Glomerular visceral epithelial cell (primary cell): ENCODE measurements at regions not wholly inside any gene's neighbourhood (a gene's known extent, or its start where the extent isn't known, plus 50 kb on each side); places are given as distances from the start of the nearest gene placed in this dataset.
"Not testable (repeated sequence)": the region's sequence is repeated elsewhere in the genome, so short reads cannot be mapped to it uniquely, and the experiment has no call there.

Experiments used
- DNase-seq: peaks from one replicate; pipeline ENCODE4 v3.0.0-alpha.2; 2016; ENCODE audit errors: extremely low spot score

- no peak for DNase-seq
These were observed 296.3 kb downstream of the PCDH7 start for GRCh38 chr4:31016322-31017061.

GRCh38 chr4:31020363-31020762 is 300.2 kb downstream of the PCDH7 start:
- DNase-seq, result no peak

- no peak for DNase-seq
These were observed 300.8 kb downstream of the PCDH7 start for GRCh38 chr4:31021008-31021407.

- no peak for DNase-seq
These were observed 302.5 kb downstream of the PCDH7 start for GRCh38 chr4:31022702-31023101.

- no peak for DNase-seq
These were observed 302.9 kb downstream of the PCDH7 start for GRCh38 chr4:31023109-31023508.

GRCh38 chr4:31023742-31024141 is 303.6 kb downstream of the PCDH7 start:
- DNase-seq, result no peak

- DNase-seq, result not testable (repeated sequence)
These were observed 304.6 kb downstream of the PCDH7 start for GRCh38 chr4:31024781-31025180.

- DNase-seq, result no peak
These were observed 306.1 kb downstream of the PCDH7 start for GRCh38 chr4:31026256-31026655.

GRCh38 chr4:31034550-31034949 is 314.4 kb downstream of the PCDH7 start:
- DNase-seq, result no peak

GRCh38 chr4:31035761-31036160 is 315.6 kb downstream of the PCDH7 start:
- DNase-seq, result no peak

GRCh38 chr4:31037703-31038102 is 317.5 kb downstream of the PCDH7 start:
- DNase-seq, result no peak

GRCh38 chr4:31039382-31039781 is 319.2 kb downstream of the PCDH7 start:
- no peak for DNase-seq

GRCh38 chr4:31040106-31040505 is 319.9 kb downstream of the PCDH7 start:
- no peak for DNase-seq

GRCh38 chr4:31041385-31041784 is 321.2 kb downstream of the PCDH7 start:
- DNase-seq, result no peak

- no peak for DNase-seq
These were observed 321.7 kb downstream of the PCDH7 start for GRCh38 chr4:31041853-31042252.

GRCh38 chr4:31043382-31044062 is 323.4 kb downstream of the PCDH7 start:
- DNase-seq, result no peak

GRCh38 chr4:31045151-31045550 is 325.0 kb downstream of the PCDH7 start:
- no peak for DNase-seq

- DNase-seq, result peak; percentile 40
These were observed 325.7 kb downstream of the PCDH7 start for GRCh38 chr4:31045724-31046318.

GRCh38 chr4:31051151-31051550 is 331.0 kb downstream of the PCDH7 start:
- DNase-seq, result no peak

GRCh38 chr4:31051565-31051964 is 331.4 kb downstream of the PCDH7 start:
- no peak for DNase-seq

- no peak for DNase-seq
These were observed 332.4 kb downstream of the PCDH7 start for GRCh38 chr4:31052519-31052918.

GRCh38 chr4:31053451-31053850 is 333.3 kb downstream of the PCDH7 start:
- DNase-seq, result no peak

GRCh38 chr4:31054295-31054694 is 334.1 kb downstream of the PCDH7 start:
- DNase-seq, result no peak
